HepG2 (cell line): ENCODE measurements at regions not wholly inside any gene's neighbourhood (a gene's known extent, or its start where the extent isn't known, plus 50 kb on each side); places are given as distances from the start of the nearest gene placed in this dataset.

ENCODE experiments used
- ATAC-seq: fragments of 200-7000 bp; cut with Tn5 transposase; 3 replicates; pipeline ENCODE4 v1.9.1; 2020; ENCODE audit warnings: mild to moderate bottlenecking, moderate library complexity
- BruUV-seq: library from RNA; stranded (reverse); fragments of 400-500 nt; replicated peaks from 2 replicates; lab custom pipeline; 2021; lab: Mats Ljungman, UMichigan
- CTCF ChIA-PET: fragments of 300-600 bp; formaldehyde crosslinking; extraction: SDS; loops from one replicate; lab custom pipeline; 2021; ENCODE audit warnings: low total read pairs, inconsistent platforms, low intra/inter-chr PET ratio; lab: Yijun Ruan, JAX
- POLR2A ChIA-PET: fragments of 350-600 bp; sonication (Branson Sonifier 250); formaldehyde crosslinking; loops from one replicate; lab custom pipeline; 2020; ENCODE audit warnings: antibody characterized with exemption, inconsistent platforms; lab: Yijun Ruan, JAX
- DNase-seq: peaks from one replicate; pipeline ENCODE4 v3.0.0-alpha.2; 2015; ENCODE audit warnings: low spot score
- FAIRE-seq: peaks from 3 replicates; lab custom pipeline; 2011; peaks lifted over from hg19 to GRCh38; lab: Jason Lieb, UNC
- H2AFZ ChIP-seq: one replicate; pipeline ENCODE4 v1.6.1; 2011; ENCODE audit warnings: low read length, inconsistent platforms
- H3K27ac ChIP-seq: fragments of 300-600 bp; 3 replicates; pipeline ENCODE4 v1.8.0; 2011; ENCODE audit warnings: mixed run types, mild to moderate bottlenecking, mixed read lengths, low read length, inconsistent platforms; ENCODE audit not compliant: insufficient read depth; ENCODE audit errors: extremely low read length
- H3K27me3 ChIP-seq, 2 experiments: fragments of 200-600 bp in 1 of 2; 2 replicates in 1 of 2; 3 replicates in 1 of 2; pipeline versions ENCODE4 v1.6.0 to v1.8.0; 2011; ENCODE audit warnings: low read length in 2 of 2, mild to moderate bottlenecking in 2 of 2, moderate library complexity in 2 of 2, inconsistent platforms in 1 of 2; ENCODE audit not compliant: insufficient read depth in 2 of 2, control insufficient read depth in 1 of 2
- H3K36me3 ChIP-seq, 2 experiments: fragments of 200-600 bp in 1 of 2; replicated peaks in 1 of 2; 2 replicates in 1 of 2; 3 replicates in 1 of 2; pipeline versions ENCODE4 v1.5.1 to v1.8.0; 2011; ENCODE audit warnings: low read length in 2 of 2, inconsistent platforms in 1 of 2; ENCODE audit not compliant: insufficient read depth in 2 of 2, control insufficient read depth in 1 of 2
- H3K4me1 ChIP-seq: 2 replicates; pipeline ENCODE4 v1.5.1; 2012; ENCODE audit warnings: low read length, inconsistent platforms; ENCODE audit not compliant: insufficient read depth
- H3K4me2 ChIP-seq: 2 replicates; pipeline ENCODE4 v1.6.0; 2011; ENCODE audit warnings: low read depth, low read length, inconsistent platforms
- H3K4me3 ChIP-seq, 3 experiments: fragments of 200-600 bp in 1 of 3; sonication (generic), shearing (Covaris generic) in 1 of 3; replicated peaks in 1 of 3; 2 replicates each; pipeline ENCODE4 v1.5.1; 2011 to 2016; ENCODE audit warnings: low read length in 3 of 3, inconsistent platforms in 2 of 3, low read depth in 2 of 3, mild to moderate bottlenecking in 2 of 3, control low read depth in 1 of 3, mixed read lengths in 1 of 3; ENCODE audit not compliant: insufficient read depth in 1 of 3
- H3K79me2 ChIP-seq: one replicate; pipeline ENCODE4 v1.6.1; 2011; ENCODE audit warnings: low read length, inconsistent platforms; ENCODE audit not compliant: insufficient read depth
- H3K9ac ChIP-seq: 2 replicates; pipeline ENCODE4 v1.6.0; 2011; ENCODE audit warnings: mild to moderate bottlenecking, low read depth, low read length, inconsistent platforms; ENCODE audit not compliant: insufficient read depth
- H3K9me3 ChIP-seq: 2 replicates; pipeline ENCODE4 v1.5.1; 2012; ENCODE audit warnings: mild to moderate bottlenecking, low read length
- H4K20me1 ChIP-seq: 2 replicates; pipeline ENCODE4 v1.6.0; 2011; ENCODE audit warnings: inconsistent platforms, mild to moderate bottlenecking, low read length, moderate library complexity; ENCODE audit not compliant: insufficient read depth
- AGO2 ChIP-seq: fragments of 200-400 bp; formaldehyde crosslinking; optimal IDR thresholded peaks from 2 replicates; pipeline ENCODE3; 2017; ENCODE audit warnings: mild to moderate bottlenecking, low read depth, low read length, moderate library complexity
- CENPT ChIP-seq: sonication (generic); formaldehyde crosslinking; IDR thresholded peaks from 2 replicates; pipeline ENCODE4 v1.8.0; 2022; ENCODE audit warnings: low read depth, mild to moderate bottlenecking, moderate library complexity, missing genetic modification reagents
- HMG20A ChIP-seq: IDR thresholded peaks from 2 replicates; pipeline ENCODE4 v1.6.1; 2016; ENCODE audit warnings: borderline replicate concordance
- LBX2 ChIP-seq: sonication (generic); formaldehyde crosslinking; IDR thresholded peaks from 2 replicates; pipeline ENCODE4 v1.5.0; 2020; ENCODE audit warnings: missing genetic modification reagents, mild to moderate bottlenecking, borderline replicate concordance
- MAFK ChIP-seq, 2 experiments: IDR thresholded peaks in 1 of 2; conservative IDR thresholded peaks in 1 of 2; 2 replicates each; pipeline ENCODE4 v1.6.1; 2011; ENCODE audit warnings: improper control_type of control experiment in 2 of 2, low read length in 2 of 2
- NR3C1 ChIP-seq: sonication (generic); formaldehyde crosslinking; IDR thresholded peaks from 2 replicates; pipeline ENCODE4 v1.4.0; 2020; ENCODE audit warnings: missing genetic modification reagents
- PCBP2 ChIP-seq: fragments of 200-400 bp; formaldehyde crosslinking; optimal IDR thresholded peaks from 2 replicates; pipeline ENCODE3; 2018; ENCODE audit warnings: low read length, low read depth; ENCODE audit not compliant: poor library complexity, severe bottlenecking
- ZNF543 ChIP-seq: sonication (generic); formaldehyde crosslinking; IDR thresholded peaks from 2 replicates; pipeline ENCODE4 v1.4.0; 2020; ENCODE audit warnings: mild to moderate bottlenecking, missing genetic modification reagents
- ZNF614 ChIP-seq: IDR thresholded peaks from 2 replicates; pipeline ENCODE4 v1.6.1; 2018; ENCODE audit warnings: missing biosample characterization, missing genetic modification reagents, inconsistent platforms, borderline replicate concordance
- WGBS: methylation state at CpG from one replicate; pipeline ENCODE4 v1.1.6; 2017; ENCODE audit warnings: low lambda C conversion rate; 5-methylcytosine and 5-hydroxymethylcytosine counted together
- in situ Hi-C: cut with HindIII; loops from 2 replicates; pipeline ENCODE4 v1.10.0; 2017; ENCODE audit warnings: low pct_unique_long_range_greater_than_20kb; ENCODE audit not compliant: extremely low pct_ligation_motif_present
- intact Hi-C: fragments of 100-400 bp; cut with micrococcal nuclease; formaldehyde crosslinking; loops from one replicate; pipeline ENCODE4 v1.10.0; 2022; ENCODE audit not compliant: unreplicated experiment

DNA sequence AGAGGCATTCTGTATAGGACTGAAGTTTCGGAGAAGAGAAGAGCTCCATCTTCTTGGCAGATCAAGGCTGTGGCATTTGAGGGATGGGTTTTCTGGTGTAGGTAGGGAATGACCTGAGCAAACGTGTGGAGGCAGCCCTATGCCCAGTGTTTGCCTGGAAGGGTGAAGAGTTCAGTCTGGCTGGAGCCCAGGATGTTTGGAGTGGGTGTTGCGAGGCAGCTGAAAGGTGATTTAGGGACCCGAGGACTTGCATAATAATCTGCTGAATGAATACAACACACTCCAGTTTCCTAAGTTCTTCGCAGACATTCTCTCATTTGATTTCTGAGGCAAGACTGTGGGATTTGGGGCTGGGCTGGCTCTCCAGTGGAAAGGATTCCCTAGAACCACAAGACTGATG is 186.2 kb downstream of the CYLD start (continued):
- no peak for TF ChIP-seq ZNF543 (CRISPR knock-in tag)
- no peak for TF ChIP-seq ZNF614
- no peak for TF ChIP-seq NR3C1 (CRISPR knock-in tag)
- no peak for TF ChIP-seq CENPT (CRISPR knock-in tag)

- ATAC-seq = no peak
- Histone ChIP-seq H3K79me2 (no peaks in the 10 kb centered on the region), H4K20me1 (no peaks in the 10 kb centered on the region), H3K27me3 (peaks cover 0 to 15% of the 10 kb centered on the region in 2 experiments; a peak in 1 of 5 replicates), H3K9ac (no peak overlapping the region), H3K4me1 (no peaks in the 10 kb centered on the region), H2AFZ (no peak overlapping the region), H3K4me2 (no peak overlapping the region), H3K4me3 (no peak overlapping the region), H3K27ac (no peak overlapping the region), H3K9me3 (no peaks in the 10 kb centered on the region), H3K36me3 (no peaks in the 10 kb centered on the region)
- no peak for FAIRE-seq
- ChIA-PET POLR2A (no interaction called here), CTCF (no interaction called here)
- intact Hi-C loops = no loop called here
- in situ Hi-C loops = no loop called here
- 55% methylated on average over 7 of the region's 7 CpGs for WGBS
- no TSS peak for BruUV-seq
- DNase-seq = no peak
- TF ChIP-seq MAFK (conservative IDR thresholded peaks at IDR 0.05 in 1 of 2, IDR thresholded peaks at IDR 0.05 in 1 of 2; ENCODE audit: low read length in 2 of 2) (no peak), AGO2 (no peak), PCBP2 (no peak), HMG20A (CRISPR knock-in tag) (no peak), LBX2 (CRISPR knock-in tag) (no peak)
These were observed 184.0 kb downstream of the CYLD start for GRCh38 chr16:50925758-50926357.
